B cell (primary cell): ENCODE measurements at regions not wholly inside any gene's neighbourhood (a gene's known extent, or its start where the extent isn't known, plus 50 kb on each side); places are given as distances from the start of the nearest gene placed in this dataset. TPM values are rescaled to one million over a fixed set of nuclear protein-coding genes. Genes with fewer than 3 reads are reported as not detected.

Experiments
- ATAC-seq: fragments of 200-7000 bp; cut with Tn5 transposase; one replicate; pipeline ENCODE4 v1.10.0; 2021; ENCODE audit warnings: low read depth, mild to moderate bottlenecking, moderate number of reproducible peaks, moderate library complexity
- CTCF ChIA-PET: fragments of 350-600 bp; sonication (Branson Sonifier 250); formaldehyde crosslinking; loops from one replicate; lab custom pipeline; 2021; ENCODE audit warnings: antibody characterized with exemption, inconsistent platforms; lab: Charles Lee
- POLR2A ChIA-PET: fragments of 350-600 bp; sonication (Branson Sonifier 250); formaldehyde crosslinking; loops from one replicate; lab custom pipeline; 2021; ENCODE audit warnings: antibody characterized with exemption; lab: Charles Lee
- DNase-seq: peaks from one replicate; pipeline ENCODE4 v3.0.0; 2013
- H2AFZ ChIP-seq: 2 replicates; pipeline ENCODE4 v1.6.1; 2012; ENCODE audit warnings: mild to moderate bottlenecking, low read depth, low read length; ENCODE audit not compliant: insufficient read depth, poor library complexity, severe bottlenecking
- H3K27ac ChIP-seq, 2 donors: 1 replicate in 1 of 2; 2 replicates in 1 of 2; pipeline ENCODE4 v1.5.1; 2012 to 2013; ENCODE audit warnings: low read length in 2 of 2, mild to moderate bottlenecking in 2 of 2, moderate library complexity in 1 of 2
- H3K27me3 ChIP-seq, 4 experiments: fragments of 200-600 bp in 1 of 4; sonication (generic) in 1 of 4; replicated peaks in 1 of 4; 1 replicate in 2 of 4; 2 replicates in 2 of 4; pipeline versions ENCODE4 v1.6.1 to v1.7.0; 2013 to 2016; ENCODE audit warnings: low read length in 3 of 4, mild to moderate bottlenecking in 2 of 4, mixed read lengths in 1 of 4, moderate library complexity in 1 of 4; ENCODE audit not compliant: insufficient read depth in 4 of 4, control insufficient read depth in 3 of 4; ENCODE audit errors: control extremely low read depth in 1 of 4
- H3K36me3 ChIP-seq, 2 experiments: replicated peaks in 1 of 2; 1 replicate in 1 of 2; 2 replicates in 1 of 2; pipeline versions ENCODE4 v1.6.1 to v1.7.1; 2013; ENCODE audit warnings: low read length in 1 of 2; ENCODE audit not compliant: insufficient read depth in 2 of 2, control insufficient read depth in 1 of 2; ENCODE audit errors: control extremely low read depth in 1 of 2, extremely low read depth in 1 of 2
- H3K4me1 ChIP-seq, 2 donors: fragments of 200-600 bp in 1 of 2; sonication (generic) in 1 of 2; 1 replicate in 1 of 2; 2 replicates in 1 of 2; pipeline versions ENCODE4 v1.5.1 to v1.6.1; 2013 to 2017; ENCODE audit warnings: low read length in 2 of 2; ENCODE audit not compliant: control insufficient read depth in 2 of 2, insufficient read depth in 2 of 2
- H3K4me2 ChIP-seq: replicated peaks from 2 replicates; pipeline ENCODE3; 2012; ENCODE audit warnings: mild to moderate bottlenecking, low read depth, low read length; ENCODE audit not compliant: poor library complexity, severe bottlenecking
- H3K4me3 ChIP-seq, 5 experiments: fragments of 200-600 bp in 1 of 5; sonication (generic) in 1 of 5; 1 replicate in 3 of 5; 2 replicates in 2 of 5; pipeline versions ENCODE4 v1.5.1 to v1.7.0; 2011 to 2016; ENCODE audit warnings: low read length in 4 of 5, mild to moderate bottlenecking in 4 of 5, low read depth in 2 of 5, control low read depth in 1 of 5, moderate library complexity in 1 of 5; ENCODE audit not compliant: insufficient read depth in 1 of 5; ENCODE audit errors: control extremely low read depth in 1 of 5, extremely low read depth in 1 of 5
- H3K79me2 ChIP-seq: fragments of 200-600 bp; sonication (generic); one replicate; pipeline ENCODE4 v1.6.0; 2016; ENCODE audit warnings: low read length; ENCODE audit not compliant: control insufficient read depth, insufficient read depth
- H3K9ac ChIP-seq: fragments of 200-600 bp; sonication (generic); 2 replicates; pipeline ENCODE4 v1.6.1; 2017; ENCODE audit warnings: mild to moderate bottlenecking, low read length, moderate library complexity
- H3K9me3 ChIP-seq, 3 donors: one replicate each; pipeline versions ENCODE4 v1.6.1 to v1.7.1; 2013; ENCODE audit warnings: low read length in 2 of 3; ENCODE audit not compliant: control insufficient read depth in 2 of 3, insufficient read depth in 1 of 3; ENCODE audit errors: control extremely low read depth in 1 of 3
- H4K20me1 ChIP-seq: 2 replicates; pipeline ENCODE4 v1.6.0; 2012; ENCODE audit warnings: mild to moderate bottlenecking, low read length; ENCODE audit not compliant: insufficient read depth, control insufficient read depth, poor library complexity, severe bottlenecking
- H3K27ac Mint-ChIP-seq: one replicate; pipeline ENCODE4 v1.8.0; 2021; ENCODE audit warnings: mixed read lengths
- H3K27me3 Mint-ChIP-seq: one replicate; pipeline ENCODE4 v1.8.0; 2021; ENCODE audit warnings: mixed read lengths
- H3K4me1 Mint-ChIP-seq: one replicate; pipeline ENCODE4 v1.8.0; 2021; ENCODE audit warnings: mixed read lengths
- H3K4me3 Mint-ChIP-seq: one replicate; pipeline ENCODE4 v1.8.0; 2021; ENCODE audit warnings: mixed read lengths
- H3K9me3 Mint-ChIP-seq: one replicate; pipeline ENCODE4 v1.8.0; 2022; ENCODE audit warnings: mixed read lengths; ENCODE audit not compliant: insufficient read depth
- CTCF ChIP-seq: fragments of 200-600 bp; IDR thresholded peaks from one replicate; pipeline ENCODE4 v1.8.0; 2022; ENCODE audit warnings: antibody characterized with exemption, mild to moderate bottlenecking
- EZH2 ChIP-seq: IDR thresholded peaks from 2 replicates; pipeline ENCODE4 v1.6.1; 2012; ENCODE audit warnings: borderline replicate concordance, low read depth, mild to moderate bottlenecking, moderate library complexity, low read length; ENCODE audit not compliant: insufficient read depth, poor library complexity, severe bottlenecking
- WGBS: methylation state at CpG from one replicate; pipeline ENCODE4 v1.1.5; 2013; ENCODE audit warnings: missing lambda C conversion rate; ENCODE audit not compliant: insufficient coverage; 5-methylcytosine and 5-hydroxymethylcytosine counted together
- intact Hi-C: fragments of 100-400 bp; cut with micrococcal nuclease; formaldehyde crosslinking; loops from one replicate; pipeline ENCODE4 v1.10.0; 2022
- small RNA-seq: library from RNA; depleted of rRNA; stranded (forward); fragments of <200 nt; gene quantifications from one replicate; pipeline ENCODE3, GENCODE V24; 2012; ENCODE audit warnings: low replicate concordance, low read depth; ENCODE audit not compliant: insufficient read length

- intact Hi-C loops, result no loop called here
- TF ChIP-seq EZH2 (no peak), CTCF (no peak)
- Mint-ChIP-seq H3K27me3 (no peaks in the 10 kb centered on the region), H3K27ac (no peak overlapping the region), H3K4me1 (no peaks in the 10 kb centered on the region), H3K9me3 (no peaks in the 10 kb centered on the region), H3K4me3 (no peak overlapping the region)
- H3K4me3 ChIP-seq, result no peak overlapping the region
- WGBS, result no CpG with 5 or more reads among the region's 2 CpGs
- peaks cover 5 to 11% (median 10%) of the 10 kb centered on the region in 3 donors for H3K9me3 ChIP-seq
- H3K4me1 ChIP-seq, result no peaks in the 10 kb centered on the region
- no peaks in the 10 kb centered on the region for H3K27me3 ChIP-seq
- no peak overlapping the region for H3K9ac ChIP-seq
- no peaks in the 10 kb centered on the region for H3K36me3 ChIP-seq
- no peaks in the 10 kb centered on the region for H4K20me1 ChIP-seq
- H2AFZ ChIP-seq, result no peak overlapping the region
- H3K27ac ChIP-seq, result no peak overlapping the region
- DNase-seq (no peak), ATAC-seq (no peak)
- no peaks in the 10 kb centered on the region for H3K79me2 ChIP-seq
- CTCF ChIA-PET, result no interaction called here
- POLR2A ChIA-PET, result no interaction called here
- H3K4me2 ChIP-seq, result no peak overlapping the region
Observed at GRCh38 chr21:10466200-10466599, 55.2 kb upstream of the TPTE start.

Small RNA genes lying in the stretch of these regions (small RNA-seq; reads per million reads assigned to genes)
- not detected for gene AF254983.2
